Upper lobe of left lung (tissue), 6 donors: ENCODE measurements at regions not wholly inside any gene's neighbourhood (a gene's known extent, or its start where the extent isn't known, plus 50 kb on each side); places are given as distances from the start of the nearest gene placed in this dataset.

Experiments
- ATAC-seq, 2 donors: fragments of 200-7000 bp; cut with Tn5 transposase; one replicate each; pipeline ENCODE4 v1.9.1; 2022; ENCODE audit warnings: mild to moderate bottlenecking in 2 of 2, moderate library complexity in 2 of 2; ENCODE audit not compliant: low FRiP score in 2 of 2
- DNase-seq, 2 donors: peaks; one replicate each; pipeline ENCODE4 v3.0.0-alpha.2; 2019 to 2020
- H3K27ac ChIP-seq, 4 donors: fragments of 200-600 bp; sonication (generic); one replicate each; pipeline ENCODE4 v1.5.1; 2016 to 2019
- H3K27me3 ChIP-seq, 4 donors: fragments of 200-600 bp; sonication (generic); one replicate each; pipeline ENCODE4 v1.5.1; 2017 to 2019
- H3K36me3 ChIP-seq, 4 donors: fragments of 200-600 bp; sonication (generic); one replicate each; pipeline ENCODE4 v1.5.1; 2016 to 2019
- H3K4me1 ChIP-seq, 4 donors: fragments of 200-600 bp; sonication (generic); one replicate each; pipeline ENCODE4 v1.5.1; 2018 to 2019
- H3K4me3 ChIP-seq, 4 donors: fragments of 200-600 bp; sonication (generic); one replicate each; pipeline ENCODE4 v1.5.1; 2017 to 2019; ENCODE audit warnings: mild to moderate bottlenecking in 2 of 4, moderate library complexity in 1 of 4
- H3K9me3 ChIP-seq, 4 donors: fragments of 200-600 bp; sonication (generic); one replicate each; pipeline ENCODE4 v1.5.1; 2018 to 2019
- EP300 ChIP-seq, 4 donors: sonication (generic); formaldehyde crosslinking; IDR thresholded peaks; one replicate each; pipeline ENCODE4 v1.5.1; 2017; ENCODE audit warnings: antibody characterized with exemption in 4 of 4, control low read depth in 2 of 4
- POLR2A ChIP-seq, 4 donors: fragments of 450-650 bp; IDR thresholded peaks; one replicate each; pipeline ENCODE4 v1.5.1; 2016 to 2017; ENCODE audit warnings: antibody characterized with exemption in 4 of 4, mild to moderate bottlenecking in 2 of 4
- POLR2AphosphoS5 ChIP-seq, 2 donors: sonication (generic); formaldehyde crosslinking; IDR thresholded peaks; one replicate each; pipeline ENCODE4 v1.5.1; 2017; ENCODE audit warnings: antibody characterized with exemption in 2 of 2
- WGBS, 2 donors: methylation state at CpG; one replicate each; pipeline ENCODE4 v1.1.5; 2017 to 2018; 5-methylcytosine and 5-hydroxymethylcytosine counted together
- TF ChIP-seq, protein P1 (sequence below), 6 experiments: fragments of 450-650 bp in 4 of 6; fragments of 200-600 bp in 2 of 6; sonication (generic) in 2 of 6; IDR thresholded peaks; one replicate each; pipeline ENCODE4 v1.5.1; 2016 to 2019; ENCODE audit warnings: antibody characterized with exemption in 6 of 6
- donor health status: DM: no; HTN: no; CAD: no; lungs with moderate emphysema.
- donor health status: DM: no; HTN: yes; CAD: no; lungs with severe emphysema.

DNA sequence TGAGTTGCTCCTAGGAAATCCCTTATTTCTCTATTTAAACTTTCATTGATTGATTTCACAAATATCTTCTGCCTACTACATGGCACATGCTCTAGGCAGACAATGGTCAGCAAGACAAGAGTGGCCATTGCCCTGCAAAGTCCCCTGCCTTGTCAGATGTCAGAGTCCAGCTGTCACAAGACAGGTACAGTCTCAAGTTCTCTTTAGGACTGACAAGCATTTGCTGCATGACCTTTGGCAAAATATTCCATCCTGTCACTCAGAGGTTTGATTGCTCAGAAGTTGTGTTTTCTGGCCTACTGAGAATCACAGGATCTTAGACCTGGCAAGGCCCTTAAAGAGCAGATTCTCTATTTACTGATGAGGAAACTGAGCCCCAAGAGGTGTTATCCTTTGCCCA, 322.3 kb upstream of the NFE2L3 start:
- Histone ChIP-seq H3K4me1 (no peaks in the 10 kb centered on the region), H3K27ac (no peak overlapping the region), H3K9me3 (no peaks in the 10 kb centered on the region), H3K36me3 (no peaks in the 10 kb centered on the region), H3K4me3 (no peak overlapping the region), H3K27me3 (no peaks in the 10 kb centered on the region)
- no peak for ATAC-seq
- TF ChIP-seq POLR2AphosphoS5 (IDR thresholded peaks at IDR 0.05) (no peak), EP300 (IDR thresholded peaks at IDR 0.05) (no peak), POLR2A (IDR thresholded peaks at IDR 0.05) (no peak)
- TF ChIP-seq, protein P1, sequence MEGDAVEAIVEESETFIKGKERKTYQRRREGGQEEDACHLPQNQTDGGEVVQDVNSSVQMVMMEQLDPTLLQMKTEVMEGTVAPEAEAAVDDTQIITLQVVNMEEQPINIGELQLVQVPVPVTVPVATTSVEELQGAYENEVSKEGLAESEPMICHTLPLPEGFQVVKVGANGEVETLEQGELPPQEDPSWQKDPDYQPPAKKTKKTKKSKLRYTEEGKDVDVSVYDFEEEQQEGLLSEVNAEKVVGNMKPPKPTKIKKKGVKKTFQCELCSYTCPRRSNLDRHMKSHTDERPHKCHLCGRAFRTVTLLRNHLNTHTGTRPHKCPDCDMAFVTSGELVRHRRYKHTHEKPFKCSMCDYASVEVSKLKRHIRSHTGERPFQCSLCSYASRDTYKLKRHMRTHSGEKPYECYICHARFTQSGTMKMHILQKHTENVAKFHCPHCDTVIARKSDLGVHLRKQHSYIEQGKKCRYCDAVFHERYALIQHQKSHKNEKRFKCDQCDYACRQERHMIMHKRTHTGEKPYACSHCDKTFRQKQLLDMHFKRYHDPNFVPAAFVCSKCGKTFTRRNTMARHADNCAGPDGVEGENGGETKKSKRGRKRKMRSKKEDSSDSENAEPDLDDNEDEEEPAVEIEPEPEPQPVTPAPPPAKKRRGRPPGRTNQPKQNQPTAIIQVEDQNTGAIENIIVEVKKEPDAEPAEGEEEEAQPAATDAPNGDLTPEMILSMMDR (IDR thresholded peaks at IDR 0.05): no peak
- no peak for DNase-seq

DNA sequence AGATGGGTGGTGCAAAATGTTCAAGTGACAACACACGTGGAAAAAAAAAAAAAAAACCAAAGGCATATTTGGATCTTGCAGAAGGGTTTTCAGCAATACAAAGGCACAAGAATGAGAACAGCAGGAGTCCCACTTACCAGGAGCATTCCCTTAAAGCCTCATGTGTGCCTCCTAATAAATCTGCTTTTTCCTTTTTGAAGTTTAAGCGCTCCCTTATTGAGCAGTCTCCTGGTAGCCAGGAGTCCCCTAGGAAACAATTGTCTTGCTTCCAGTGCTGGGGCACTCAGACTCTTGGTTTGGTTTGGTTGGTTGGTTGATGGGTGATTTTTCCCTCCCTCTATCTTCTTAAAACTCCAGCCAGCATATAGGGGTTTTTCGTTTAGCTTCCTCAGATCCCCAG, 321.8 kb upstream of the NFE2L3 start:
- H3K27me3 ChIP-seq: no peaks in the 10 kb centered on the region
- DNase-seq: no peak

DNA sequence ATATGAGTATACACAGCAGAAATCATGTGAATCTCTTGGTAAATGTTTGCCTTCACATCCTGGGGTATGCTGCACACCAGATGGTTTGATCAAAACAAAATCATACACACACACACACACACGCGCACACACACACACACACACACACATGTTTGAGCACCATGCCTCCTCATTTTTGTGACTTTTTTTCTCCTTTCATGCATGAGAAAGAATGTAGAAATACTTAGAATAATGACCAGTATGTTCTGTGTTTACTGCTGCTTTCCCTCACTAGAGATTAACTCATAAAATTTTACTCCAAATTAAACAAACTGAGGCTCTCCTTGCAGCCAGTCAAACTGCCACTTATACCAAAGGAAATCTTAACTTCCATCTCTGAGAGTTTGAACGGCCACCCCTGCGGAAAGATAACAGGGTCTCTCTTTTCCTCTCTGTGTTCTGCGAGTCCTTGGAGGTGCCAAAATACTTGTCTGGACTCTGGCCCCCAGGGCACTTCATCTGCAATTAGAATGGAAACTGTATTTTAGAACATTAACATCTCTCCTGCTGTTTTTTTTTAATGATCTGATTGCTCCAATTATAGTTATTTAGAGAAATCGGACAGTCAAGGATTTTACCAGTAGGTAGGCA, 320.8 kb upstream of the NFE2L3 start:
- TF ChIP-seq, protein P1 (IDR thresholded peaks at IDR 0.05): no peak
- TF ChIP-seq POLR2AphosphoS5 (IDR thresholded peaks at IDR 0.05): no peak
- TF ChIP-seq EP300 (IDR thresholded peaks at IDR 0.05): no peak
- no peak for TF ChIP-seq POLR2A (IDR thresholded peaks at IDR 0.05)
- DNase-seq (no peak), ATAC-seq (no peak)
- H3K4me1 ChIP-seq: no peaks in the 10 kb centered on the region
- H3K27ac ChIP-seq: no peak overlapping the region
- H3K36me3 ChIP-seq: no peaks in the 10 kb centered on the region
- no peaks in the 10 kb centered on the region for H3K9me3 ChIP-seq
- WGBS, 2 donors: 61 to 62% methylated on average over 6 of the region's 6 CpGs
- no peaks in the 10 kb centered on the region for H3K27me3 ChIP-seq
- H3K4me3 ChIP-seq: no peak overlapping the region

More for the DNA sequence above, 321.8 kb upstream of the NFE2L3 start:
- TF ChIP-seq, protein P1 (IDR thresholded peaks at IDR 0.05): no peak
- TF ChIP-seq POLR2A (IDR thresholded peaks at IDR 0.05) (no peak), POLR2AphosphoS5 (IDR thresholded peaks at IDR 0.05) (no peak), EP300 (IDR thresholded peaks at IDR 0.05) (no peak)
- ATAC-seq: no peak
- Histone ChIP-seq H3K9me3 (no peaks in the 10 kb centered on the region), H3K4me1 (no peaks in the 10 kb centered on the region), H3K36me3 (no peaks in the 10 kb centered on the region), H3K4me3 (no peak overlapping the region), H3K27ac (no peak overlapping the region)
- 62 to 71% methylated on average over 3 of the region's 3 CpGs for WGBS, 2 donors

DNA sequence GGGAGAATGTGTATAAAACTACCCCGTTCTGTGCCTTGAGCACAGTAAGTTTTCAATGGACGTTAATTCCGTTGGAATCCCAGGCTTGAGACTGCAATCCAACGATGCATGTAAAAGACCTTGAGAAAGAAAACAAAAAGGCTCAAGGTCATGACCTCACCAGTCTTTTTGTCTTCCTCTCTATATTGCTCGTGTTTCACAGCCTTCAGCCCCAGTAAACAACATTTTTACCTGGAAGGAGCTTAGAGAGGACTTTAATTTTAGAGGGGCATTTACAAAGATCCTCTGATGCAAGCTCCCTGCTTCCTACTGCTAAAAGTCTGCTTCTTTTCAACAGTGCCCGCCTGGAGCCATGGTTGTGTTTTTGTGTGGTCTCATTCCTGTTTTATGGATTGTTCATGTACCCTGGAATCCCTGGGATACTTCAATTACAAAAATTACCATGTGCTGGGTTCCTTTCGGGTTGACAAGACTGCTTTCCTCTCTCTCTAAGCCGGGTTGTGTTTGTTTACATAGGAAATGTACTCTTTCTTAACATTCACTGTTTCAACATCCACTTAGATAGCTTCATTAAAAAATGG, 320.1 kb upstream of the NFE2L3 start:
- no peaks in the 10 kb centered on the region for H3K9me3 ChIP-seq
- H3K36me3 ChIP-seq: no peaks in the 10 kb centered on the region
- no peak overlapping the region for H3K27ac ChIP-seq
- H3K4me3 ChIP-seq: no peak overlapping the region
- H3K4me1 ChIP-seq: no peaks in the 10 kb centered on the region
- 48 to 54% methylated on average over 8 of the region's 8 CpGs for WGBS, 2 donors
- no peak for TF ChIP-seq POLR2A (IDR thresholded peaks at IDR 0.05)
- no peak for TF ChIP-seq POLR2AphosphoS5 (IDR thresholded peaks at IDR 0.05)
- no peak for TF ChIP-seq EP300 (IDR thresholded peaks at IDR 0.05)
- TF ChIP-seq, protein P1 (IDR thresholded peaks at IDR 0.05): no peak
- H3K27me3 ChIP-seq: no peaks in the 10 kb centered on the region
- ATAC-seq: no peak
- no peak for DNase-seq

DNA sequence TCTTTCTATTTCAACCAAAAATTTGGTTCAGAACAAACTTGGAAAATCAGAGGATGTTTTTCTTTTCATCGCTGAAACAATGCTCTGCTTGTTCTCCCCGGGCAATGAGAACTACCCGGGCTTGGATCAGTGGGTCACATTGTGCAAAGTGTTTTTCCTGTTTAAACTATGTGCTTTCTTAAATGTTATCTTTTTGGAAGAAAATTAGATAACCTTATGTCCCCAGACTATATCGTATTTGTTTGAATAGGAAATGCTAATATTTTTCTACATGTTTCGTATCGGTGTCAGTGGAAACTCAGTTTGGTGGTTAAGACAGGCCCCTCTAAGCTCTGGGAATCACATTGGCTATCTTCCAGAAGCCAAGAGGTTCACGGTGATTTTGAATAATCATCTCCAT, 319.5 kb upstream of the NFE2L3 start:
- ATAC-seq (no peak), DNase-seq (no peak)
- H3K27ac ChIP-seq: no peak overlapping the region

More for the DNA sequence above, 319.5 kb upstream of the NFE2L3 start:
- WGBS, 2 donors: 51 to 54% methylated on average over 7 of the region's 7 CpGs
- Histone ChIP-seq H3K9me3 (no peaks in the 10 kb centered on the region), H3K4me3 (no peak overlapping the region), H3K27me3 (no peaks in the 10 kb centered on the region), H3K36me3 (no peaks in the 10 kb centered on the region), H3K4me1 (no peaks in the 10 kb centered on the region)
- TF ChIP-seq POLR2A (IDR thresholded peaks at IDR 0.05) (no peak), POLR2AphosphoS5 (IDR thresholded peaks at IDR 0.05) (no peak), EP300 (IDR thresholded peaks at IDR 0.05) (no peak)
- TF ChIP-seq, protein P1 (IDR thresholded peaks at IDR 0.05): no peak
